ENCODE measurements at regions not wholly inside any gene's neighbourhood (a gene's known extent, or its start where the extent isn't known, plus 50 kb on each side); places are given as distances from the start of the nearest gene placed in this dataset.

- 0 out of 4 replicates have a peak, but pooled peaks of 1 of the 2 experiments have one; percentile 19 for TF ChIP-seq TBL1XR1 (IDR thresholded peaks at IDR 0.05; ENCODE audit: low read length in 2 of 2)
- TF ChIP-seq ZBED1 (IDR thresholded peaks at IDR 0.05) = no peak
- TF ChIP-seq ZBTB33 (CRISPR knock-in tag; IDR thresholded peaks at IDR 0.05) = no peak
- peak; percentile 73 for TF ChIP-seq ATF4 (CRISPR knock-in tag; IDR thresholded peaks at IDR 0.05)
- TF ChIP-seq PHF8 (IDR thresholded peaks at IDR 0.05; ENCODE audit: borderline replicate concordance, low read length) = no peak
- no peak for TF ChIP-seq ELF1 (tag; IDR thresholded peaks at IDR 0.05)
- no peak for TF ChIP-seq ZBTB43 (CRISPR knock-in tag; IDR thresholded peaks at IDR 0.05)
- TF ChIP-seq ZNF644 (tag; IDR thresholded peaks at IDR 0.05; ENCODE audit: low read depth) = peak; percentile 89
- no peak for TF ChIP-seq ZNF232 (CRISPR knock-in tag; IDR thresholded peaks at IDR 0.05)
- TF ChIP-seq ZBTB1 (CRISPR knock-in tag; IDR thresholded peaks at IDR 0.05; ENCODE audit: borderline replicate concordance, low read depth) = no peak
- TF ChIP-seq POLR2G (IDR thresholded peaks at IDR 0.05; ENCODE audit: low read depth, low read length) = no peak
- TF ChIP-seq TSC22D4 (tag; IDR thresholded peaks at IDR 0.05) = no peak
- TF ChIP-seq MTF1 (CRISPR knock-in tag; IDR thresholded peaks at IDR 0.05; ENCODE audit: borderline replicate concordance) = no peak
- TF ChIP-seq PML (IDR thresholded peaks at IDR 0.05; ENCODE audit: low read length) = no peak
- no peak for TF ChIP-seq TCF7L2 (IDR thresholded peaks at IDR 0.05; ENCODE audit: low read depth, low read length)
- no peak for TF ChIP-seq CHD2 (IDR thresholded peaks at IDR 0.05; ENCODE audit: low read depth, low read length)
- TF ChIP-seq MECOM (CRISPR knock-in tag; IDR thresholded peaks at IDR 0.05) = peak; percentile 65; the same call in 1 of the 2 replicates
- no peak for TF ChIP-seq NFE2L1 (tag; IDR thresholded peaks at IDR 0.05; ENCODE audit: borderline replicate concordance, low read depth)
- no peak for TF ChIP-seq BRD9 (IDR thresholded peaks at IDR 0.05; ENCODE audit: low read depth, partially characterized antibody)
- no peak for TF ChIP-seq ZNF778 (CRISPR knock-in tag; IDR thresholded peaks at IDR 0.05)
- TF ChIP-seq SMAD3 (CRISPR knock-in tag; conservative IDR thresholded peaks at IDR 0.05) = peak; percentile 80
- TF ChIP-seq FOXA3 (CRISPR knock-in tag; conservative IDR thresholded peaks at IDR 0.05 in 1 of 2, IDR thresholded peaks at IDR 0.05 in 1 of 2) = peak; percentile 95 to 98
- TF ChIP-seq PPARD (CRISPR knock-in tag; IDR thresholded peaks at IDR 0.05) = no peak
- no peak for TF ChIP-seq HOXB6 (CRISPR knock-in tag; IDR thresholded peaks at IDR 0.05; ENCODE audit: borderline replicate concordance)
- TF ChIP-seq KLF1 (tag; IDR thresholded peaks at IDR 0.05) = no peak
- TF ChIP-seq CREB5 (CRISPR knock-in tag; IDR thresholded peaks at IDR 0.05) = peak; percentile 78; the same call in 1 of the 2 replicates
Observed at GRCh38 chr20:22414305-22414742, 170.0 kb downstream of the FOXA2 start (continued).

Measured in K562 (cell line).